DOHH2 (cell line): ENCODE measurements at regions not wholly inside any gene's neighbourhood (a gene's known extent, or its start where the extent isn't known, plus 50 kb on each side); places are given as distances from the start of the nearest gene placed in this dataset.

Experiments
- CTCF ChIP-seq: fragments of 200-600 bp; sonication (generic); IDR thresholded peaks from one replicate; pipeline ENCODE4 v1.5.1; 2014; ENCODE audit warnings: antibody characterized with exemption, mild to moderate bottlenecking, low read depth, low read length; ENCODE audit not compliant: poor library complexity, severe bottlenecking
- EZH2phosphoT487 ChIP-seq: fragments of 200-600 bp; sonication (generic); IDR thresholded peaks from 2 replicates; pipeline ENCODE4 v1.6.1; 2017; ENCODE audit warnings: borderline replicate concordance, mild to moderate bottlenecking, antibody characterized with exemption, low read length, moderate library complexity, mixed read lengths

- TF ChIP-seq CTCF (no peak), EZH2phosphoT487 (no peak)
These were observed 131.2 kb upstream of the MPHOSPH6 start for GRCh38 chr16:82301146-82301755.
